ENCODE measurements at regions not wholly inside any gene's neighbourhood (a gene's known extent, or its start where the extent isn't known, plus 50 kb on each side); places are given as distances from the start of the nearest gene placed in this dataset.

GRCh38 chr13:90808838-90809237 is 538.6 kb upstream of the MIR17HG start:
- H3K27ac Mint-ChIP-seq: no peak overlapping the region
- Histone ChIP-seq H3K36me3 (ENCODE audit: control insufficient read depth, insufficient read depth, low read length) (no peaks in the 10 kb centered on the region), H3K27ac (ENCODE audit: low read length) (no peak overlapping the region), H3K9me3 (ENCODE audit: control insufficient read depth, insufficient read depth, low read length) (no peaks in the 10 kb centered on the region), H3K4me3 (ENCODE audit: low read length) (no peak overlapping the region), H3K27me3 (ENCODE audit: control insufficient read depth, insufficient read depth, low read length) (no peaks in the 10 kb centered on the region), H3K4me1 (ENCODE audit: control insufficient read depth, insufficient read depth, low read length) (no peaks in the 10 kb centered on the region)
- no peaks in the 10 kb centered on the region for H3K27me3 Mint-ChIP-seq (ENCODE audit: low read depth in 2 of 2)
- intact Hi-C loops (cut with micrococcal nuclease): no loop called here
- no peak for TF ChIP-seq CTCF (IDR thresholded peaks at IDR 0.05)
- no peak overlapping the region for H3K4me3 Mint-ChIP-seq
- no peak for ATAC-seq
- DNase-seq: no peak
- no peaks in the 10 kb centered on the region for H3K36me3 Mint-ChIP-seq
- H3K9me3 Mint-ChIP-seq: peaks cover 8 to 11% of the 10 kb centered on the region in 2 donors
- H3K4me1 Mint-ChIP-seq: no peaks in the 10 kb centered on the region

- DNase-seq: no peak
- Mint-ChIP-seq H3K9me3 (peaks cover 6 to 21% of the 10 kb centered on the region in 2 donors), H3K27ac (no peak overlapping the region), H3K36me3 (no peaks in the 10 kb centered on the region), H3K27me3 (ENCODE audit: low read depth in 2 of 2) (no peaks in the 10 kb centered on the region), H3K4me3 (no peak overlapping the region), H3K4me1 (no peaks in the 10 kb centered on the region)
- Histone ChIP-seq H3K4me3 (ENCODE audit: low read length) (no peak overlapping the region), H3K27me3 (ENCODE audit: control insufficient read depth, insufficient read depth, low read length) (no peaks in the 10 kb centered on the region), H3K36me3 (ENCODE audit: control insufficient read depth, insufficient read depth, low read length) (no peaks in the 10 kb centered on the region), H3K9me3 (ENCODE audit: control insufficient read depth, insufficient read depth, low read length) (no peaks in the 10 kb centered on the region), H3K4me1 (ENCODE audit: control insufficient read depth, insufficient read depth, low read length) (no peaks in the 10 kb centered on the region), H3K27ac (ENCODE audit: low read length) (no peak overlapping the region)
- intact Hi-C loops (cut with micrococcal nuclease): no loop called here
- no peak for TF ChIP-seq CTCF (IDR thresholded peaks at IDR 0.05)
- WGBS (ENCODE audit: insufficient coverage): 30% methylated on average over 1 of the region's 2 CpGs
- no peak for ATAC-seq
These were observed 523.5 kb upstream of the MIR17HG start for GRCh38 chr13:90824032-90824431.

- H3K4me3 Mint-ChIP-seq: no peak overlapping the region
- Histone ChIP-seq H3K4me1 (ENCODE audit: control insufficient read depth, insufficient read depth, low read length) (no peaks in the 10 kb centered on the region), H3K9me3 (ENCODE audit: control insufficient read depth, insufficient read depth, low read length) (no peaks in the 10 kb centered on the region), H3K4me3 (ENCODE audit: low read length) (no peak overlapping the region), H3K27ac (ENCODE audit: low read length) (no peak overlapping the region), H3K36me3 (ENCODE audit: control insufficient read depth, insufficient read depth, low read length) (no peaks in the 10 kb centered on the region), H3K27me3 (ENCODE audit: control insufficient read depth, insufficient read depth, low read length) (no peaks in the 10 kb centered on the region)
- no peaks in the 10 kb centered on the region for H3K36me3 Mint-ChIP-seq
- H3K27me3 Mint-ChIP-seq (ENCODE audit: low read depth in 2 of 2): no peaks in the 10 kb centered on the region
- no peak for TF ChIP-seq CTCF (IDR thresholded peaks at IDR 0.05)
- ATAC-seq: no peak
- peaks cover 8 to 18% of the 10 kb centered on the region in 2 donors for H3K9me3 Mint-ChIP-seq
- WGBS (ENCODE audit: insufficient coverage): 88% methylated on average over 2 of the region's 2 CpGs
- no peak for DNase-seq
- intact Hi-C loops (cut with micrococcal nuclease): no loop called here
- no peaks in the 10 kb centered on the region for H3K4me1 Mint-ChIP-seq
- no peak overlapping the region for H3K27ac Mint-ChIP-seq
These were observed 520.8 kb upstream of the MIR17HG start for GRCh38 chr13:90826688-90827087.

GRCh38 chr13:90830782-90831181 is 516.7 kb upstream of the MIR17HG start:
- no peak overlapping the region for H3K4me3 ChIP-seq (ENCODE audit: low read length)
- Mint-ChIP-seq H3K27me3 (ENCODE audit: low read depth in 2 of 2) (no peaks in the 10 kb centered on the region), H3K9me3 (peaks cover 6% of the 10 kb centered on the region in 2 donors), H3K27ac (no peak overlapping the region), H3K4me1 (no peaks in the 10 kb centered on the region), H3K4me3 (no peak overlapping the region), H3K36me3 (no peaks in the 10 kb centered on the region)
- TF ChIP-seq CTCF (IDR thresholded peaks at IDR 0.05): no peak
- no peak for DNase-seq
- intact Hi-C loops (cut with micrococcal nuclease): no loop called here
- H3K36me3 ChIP-seq (ENCODE audit: control insufficient read depth, insufficient read depth, low read length): no peaks in the 10 kb centered on the region
- no peaks in the 10 kb centered on the region for H3K4me1 ChIP-seq (ENCODE audit: control insufficient read depth, insufficient read depth, low read length)
- H3K27ac ChIP-seq (ENCODE audit: low read length): no peak overlapping the region
- 60% methylated on average over 1 of the region's 2 CpGs for WGBS (ENCODE audit: insufficient coverage)
- no peak for ATAC-seq
- H3K9me3 ChIP-seq (ENCODE audit: control insufficient read depth, insufficient read depth, low read length): no peaks in the 10 kb centered on the region
- no peaks in the 10 kb centered on the region for H3K27me3 ChIP-seq (ENCODE audit: control insufficient read depth, insufficient read depth, low read length)
